ENCODE measurements at regions not wholly inside any gene's neighbourhood (a gene's known extent, or its start where the extent isn't known, plus 50 kb on each side); places are given as distances from the start of the nearest gene placed in this dataset.
"Not testable (repeated sequence)": the region's sequence is repeated elsewhere in the genome, so short reads cannot be mapped to it uniquely, and the experiment has no call there.

DNA sequence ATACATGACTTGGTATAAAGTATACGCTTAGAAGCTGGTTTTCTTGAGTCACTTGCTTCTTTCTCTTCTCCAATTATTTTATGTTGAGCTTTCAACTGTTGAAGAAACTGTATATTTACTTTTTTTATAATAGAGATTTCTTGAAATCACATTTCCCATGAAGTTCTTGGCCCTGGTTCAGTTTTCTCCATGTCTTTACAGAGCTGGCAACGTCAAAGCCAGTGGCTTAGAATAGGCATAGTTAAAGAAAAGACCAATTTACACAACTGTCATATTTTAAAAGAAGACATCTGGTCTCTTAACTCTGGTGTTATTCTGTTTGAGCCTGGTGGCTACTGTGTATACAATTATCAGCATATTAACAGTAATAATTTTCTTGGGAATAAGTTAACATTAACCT is 1249.3 kb downstream of the CDH12 start:
- DNase-seq (ENCODE audit: low spot score): no peak

DNA sequence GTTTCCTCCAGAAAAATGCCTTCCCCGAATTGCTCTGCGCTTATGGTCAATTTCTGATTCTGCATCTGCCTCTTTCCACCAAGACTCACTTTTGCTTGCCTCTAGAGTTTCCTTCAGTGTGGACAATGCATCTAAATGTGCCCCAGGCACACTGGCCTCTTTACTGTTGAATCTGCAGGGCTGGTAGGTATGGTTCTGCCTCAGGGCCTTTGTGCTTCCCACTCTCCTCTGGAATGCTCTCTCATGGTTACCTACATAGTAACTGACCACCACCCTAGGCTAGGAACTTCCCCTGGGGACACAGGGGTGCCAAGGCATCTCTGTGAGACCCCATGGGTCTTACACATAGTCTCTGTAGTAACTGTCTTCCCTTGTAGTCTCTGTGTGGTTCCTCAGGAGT is 1258.6 kb downstream of the CDH12 start:
- DNase-seq (ENCODE audit: low spot score): no peak

- no peak for DNase-seq (ENCODE audit: low spot score)
Observed at GRCh38 chr5:21593261-21593660, 1259.9 kb downstream of the CDH12 start.

DNA sequence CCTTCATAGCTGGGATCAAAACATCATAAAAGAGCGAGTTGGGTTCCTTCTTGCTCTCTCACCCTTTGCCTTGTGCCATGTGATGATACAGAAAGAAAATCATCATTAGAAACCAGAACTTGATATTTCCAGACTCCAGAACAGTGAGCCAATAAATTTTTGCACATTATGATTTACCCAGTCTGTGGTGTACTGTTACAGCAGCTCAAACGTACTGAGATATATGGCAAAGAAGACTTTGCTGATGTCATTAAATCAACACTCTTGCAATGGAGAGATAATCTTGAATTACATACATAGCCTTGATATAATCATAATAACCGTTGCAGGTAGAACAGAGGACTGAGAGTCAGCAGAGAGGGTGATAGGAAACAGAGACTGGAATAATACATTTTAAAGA is 1271.6 kb downstream of the CDH12 start:
- no peak for DNase-seq (ENCODE audit: low spot score)

GRCh38 chr5:21574961-21575360 is 1278.2 kb downstream of the CDH12 start:
- no peak for DNase-seq (ENCODE audit: low spot score)

DNA sequence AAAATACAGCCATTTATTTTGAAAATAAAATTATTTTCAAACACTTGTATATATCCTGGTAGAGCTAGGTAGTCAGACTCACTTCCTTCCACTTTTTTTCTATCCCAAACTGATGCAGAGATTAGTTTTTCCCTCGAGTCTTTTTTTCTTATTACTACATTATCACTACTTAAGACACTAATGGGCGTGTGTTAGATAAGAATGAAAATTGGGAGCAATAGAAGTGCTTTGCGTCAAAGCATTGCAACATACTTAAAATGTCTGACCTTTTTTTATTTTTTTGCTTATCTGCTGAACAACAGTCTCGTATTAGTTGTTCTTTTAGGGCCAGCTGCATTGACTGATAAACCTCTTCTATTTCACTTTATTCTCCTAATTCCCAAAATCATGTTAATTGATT is 1278.7 kb downstream of the CDH12 start:
- DNase-seq (ENCODE audit: low spot score): no peak

DNA sequence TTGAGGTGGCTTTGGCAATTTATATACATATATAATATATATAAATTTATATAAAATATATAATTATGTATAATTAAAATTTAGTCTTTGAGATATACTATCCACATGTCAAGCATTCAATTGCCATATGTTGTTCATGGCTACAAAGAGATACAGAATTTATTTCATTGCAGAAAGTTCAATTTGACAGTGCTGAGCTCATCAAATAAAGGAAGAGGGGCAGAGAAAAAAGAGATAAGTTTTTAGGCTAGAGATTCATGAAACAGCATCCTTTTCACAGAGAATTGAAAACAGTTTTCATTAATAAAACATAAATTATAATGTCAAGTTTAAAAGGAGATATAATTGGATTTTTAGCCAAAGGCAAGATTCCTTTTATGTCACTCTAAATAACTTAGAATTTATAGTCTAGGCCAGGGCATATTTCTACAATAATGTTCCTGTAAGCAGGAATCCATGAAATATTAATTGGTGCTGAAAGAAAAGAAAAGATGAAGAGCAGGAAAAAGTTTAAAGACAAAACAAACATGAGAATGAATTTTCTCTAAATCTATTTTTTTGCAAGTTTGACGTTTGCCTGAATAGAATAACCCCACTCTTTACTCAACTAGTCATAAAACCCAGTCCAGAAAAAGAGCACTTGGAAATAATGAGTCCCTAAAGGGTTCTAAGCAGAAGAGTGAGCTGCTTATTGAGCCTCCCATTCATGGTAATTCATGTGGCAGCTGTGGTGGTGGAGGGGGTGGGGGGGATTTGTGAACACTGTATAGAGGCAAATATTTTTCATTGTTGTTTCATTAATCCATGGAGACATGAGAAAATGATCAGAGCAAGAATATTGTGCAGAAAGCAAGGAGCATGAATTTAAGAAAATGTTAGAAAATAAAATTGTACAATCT is 1279.5 kb downstream of the CDH12 start:
- DNase-seq (ENCODE audit: low spot score): no peak

DNA sequence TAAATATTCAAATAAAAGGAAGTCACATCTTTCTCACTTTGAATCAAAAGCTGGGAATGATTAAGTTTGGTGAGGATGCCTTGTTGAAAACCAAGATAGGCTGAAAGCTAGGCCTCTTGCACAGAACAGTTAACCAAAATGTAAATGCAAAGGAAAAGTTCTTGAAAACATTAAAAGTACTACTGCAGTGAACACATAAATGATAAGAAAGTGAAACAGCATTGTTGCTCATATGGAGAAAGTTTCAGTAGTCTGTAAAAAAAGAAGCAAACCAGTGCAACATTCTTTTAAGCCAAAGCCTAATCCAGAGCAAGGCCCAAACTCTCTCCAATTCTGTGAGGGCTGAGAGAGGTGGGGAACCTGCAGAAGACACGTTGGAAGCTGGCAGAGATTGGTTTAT is 1281.9 kb downstream of the CDH12 start:
- not testable (repeated sequence) for DNase-seq (ENCODE audit: low spot score)

- DNase-seq (ENCODE audit: low spot score): not testable (repeated sequence)
Observed at GRCh38 chr5:21559109-21559508, 1294.0 kb downstream of the CDH12 start.

- DNase-seq (ENCODE audit: low spot score): not testable (repeated sequence)
Observed at GRCh38 chr5:21552263-21552662, 1300.9 kb downstream of the CDH12 start.

DNA sequence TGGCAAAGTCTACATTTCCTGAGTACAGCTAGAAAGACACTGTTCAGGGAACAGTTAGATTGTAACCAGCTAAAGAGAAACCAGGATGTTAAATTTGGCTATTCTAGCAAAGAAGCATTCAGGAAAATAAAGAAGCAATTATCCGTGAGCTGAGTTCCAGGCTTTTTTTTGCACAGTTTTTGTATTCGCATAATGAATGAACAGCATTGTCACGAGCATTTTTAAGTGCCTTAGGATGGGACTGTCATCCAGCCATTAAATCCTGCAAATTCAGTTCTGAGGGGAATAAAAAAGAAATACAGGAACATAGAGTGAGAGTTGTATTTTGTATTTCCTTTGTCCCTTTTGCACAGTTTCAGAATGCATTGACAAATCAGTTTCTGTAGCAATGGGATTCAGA is 1302.2 kb downstream of the CDH12 start:
- not testable (repeated sequence) for DNase-seq (ENCODE audit: low spot score)

DNA sequence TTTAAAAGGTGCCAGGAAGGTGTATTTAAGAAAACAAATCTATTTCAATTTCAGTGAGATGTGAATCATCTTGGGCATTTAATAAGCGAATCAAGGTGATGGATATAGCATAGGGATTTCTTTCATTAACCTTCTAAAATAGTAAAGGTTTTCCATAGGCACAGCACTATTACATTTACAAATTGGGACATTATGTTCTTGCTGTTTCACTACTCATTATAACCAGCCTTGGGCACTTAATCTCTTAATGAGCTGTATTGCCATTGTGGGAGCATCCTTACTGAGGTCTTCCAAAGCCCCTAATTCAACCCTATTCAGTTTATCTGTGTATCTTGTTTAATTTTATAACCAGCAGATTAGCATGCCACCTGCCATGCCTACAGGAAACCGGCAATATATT is 1305.5 kb downstream of the CDH12 start:
- DNase-seq (ENCODE audit: low spot score): not testable (repeated sequence)

GRCh38 chr5:21535114-21535513 is 1318.0 kb downstream of the CDH12 start:
- not testable (repeated sequence) for DNase-seq (ENCODE audit: low spot score)

- not testable (repeated sequence) for DNase-seq (ENCODE audit: low spot score)
Observed at GRCh38 chr5:21521157-21521556, 1332.0 kb downstream of the CDH12 start.

GRCh38 chr5:21496926-21497325 is 1356.2 kb downstream of the CDH12 start:
- DNase-seq (ENCODE audit: low spot score): not testable (repeated sequence)

DNA sequence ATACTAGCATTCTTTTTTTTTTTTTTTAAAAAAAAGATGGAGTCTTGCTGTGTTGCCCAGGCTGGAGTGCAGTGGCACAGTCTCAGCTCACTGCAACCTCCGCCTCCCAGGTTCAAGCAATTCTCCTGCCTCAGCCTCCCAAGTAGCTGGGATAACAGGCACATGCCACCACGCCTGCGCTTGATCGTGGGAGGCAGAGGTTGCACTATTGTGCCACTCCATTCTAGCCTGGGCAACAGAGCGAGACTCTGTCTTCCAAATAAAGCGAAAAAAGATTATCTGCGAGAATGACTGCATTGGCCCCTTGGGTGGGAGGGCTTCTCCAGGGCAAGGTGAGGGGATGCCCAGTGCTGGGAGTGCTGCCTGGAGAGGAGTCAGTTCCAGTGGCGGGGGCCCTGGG is 1357.1 kb downstream of the CDH12 start:
- not testable (repeated sequence) for DNase-seq (ENCODE audit: low spot score)

GRCh38 chr5:21495235-21495634 is 1357.9 kb downstream of the CDH12 start:
- not testable (repeated sequence) for DNase-seq (ENCODE audit: low spot score)

GRCh38 chr5:21494033-21494432 is 1359.1 kb downstream of the CDH12 start:
- DNase-seq (ENCODE audit: low spot score): not testable (repeated sequence)

DNA sequence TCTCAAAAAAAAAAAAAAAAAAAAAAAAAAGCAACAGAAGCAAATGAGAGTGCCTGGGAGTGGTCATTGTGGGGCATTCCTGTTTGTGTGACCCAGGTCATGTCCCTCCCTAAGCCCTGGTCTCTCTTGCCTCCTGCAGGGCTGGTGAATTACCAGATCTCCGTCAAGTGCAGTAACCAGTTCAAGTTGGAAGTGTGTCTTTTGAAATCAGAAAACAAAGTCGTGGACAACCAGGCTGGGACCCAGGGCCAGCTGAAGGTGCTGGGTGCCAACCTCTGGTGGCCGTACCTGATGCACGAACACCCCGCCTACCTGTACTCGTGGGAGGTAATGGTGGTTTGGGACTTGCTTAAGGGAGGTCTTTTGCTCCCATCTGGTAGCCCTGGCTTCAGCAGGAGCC is 1362.0 kb downstream of the CDH12 start:
- not testable (repeated sequence) for DNase-seq (ENCODE audit: low spot score)

GRCh38 chr5:21488828-21489227 is 1364.3 kb downstream of the CDH12 start:
- DNase-seq (ENCODE audit: low spot score): not testable (repeated sequence)

DNA sequence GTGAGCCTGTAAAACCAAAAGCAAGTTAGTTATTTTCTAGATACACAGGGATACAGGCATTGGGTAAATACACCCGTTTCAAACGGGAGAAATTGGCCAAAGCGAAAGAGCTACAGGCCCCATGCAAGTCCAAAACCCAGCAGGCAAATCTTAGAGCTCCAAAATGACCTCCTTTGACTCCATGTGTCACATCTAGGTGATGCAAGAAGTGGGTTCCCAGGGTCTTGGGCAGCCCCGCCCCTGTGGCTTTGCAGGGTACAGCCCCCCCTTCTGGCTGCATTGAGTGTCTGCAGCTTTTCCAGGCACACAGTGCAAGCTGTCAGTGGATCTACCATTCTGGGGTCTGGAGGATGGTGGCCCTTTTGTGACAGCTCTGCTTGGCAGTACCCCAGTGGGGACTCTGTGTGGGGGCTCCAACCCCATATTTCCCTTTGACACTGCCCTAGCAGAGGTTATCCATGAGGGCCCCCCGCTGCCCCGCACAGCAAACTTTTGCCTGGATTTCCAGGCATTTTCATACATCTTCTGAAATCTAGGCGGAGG is 1367.6 kb downstream of the CDH12 start:
- not testable (repeated sequence) for DNase-seq (ENCODE audit: low spot score)

- DNase-seq (ENCODE audit: low spot score): not testable (repeated sequence)
Observed at GRCh38 chr5:21484498-21484889, 1368.7 kb downstream of the CDH12 start.

DNA sequence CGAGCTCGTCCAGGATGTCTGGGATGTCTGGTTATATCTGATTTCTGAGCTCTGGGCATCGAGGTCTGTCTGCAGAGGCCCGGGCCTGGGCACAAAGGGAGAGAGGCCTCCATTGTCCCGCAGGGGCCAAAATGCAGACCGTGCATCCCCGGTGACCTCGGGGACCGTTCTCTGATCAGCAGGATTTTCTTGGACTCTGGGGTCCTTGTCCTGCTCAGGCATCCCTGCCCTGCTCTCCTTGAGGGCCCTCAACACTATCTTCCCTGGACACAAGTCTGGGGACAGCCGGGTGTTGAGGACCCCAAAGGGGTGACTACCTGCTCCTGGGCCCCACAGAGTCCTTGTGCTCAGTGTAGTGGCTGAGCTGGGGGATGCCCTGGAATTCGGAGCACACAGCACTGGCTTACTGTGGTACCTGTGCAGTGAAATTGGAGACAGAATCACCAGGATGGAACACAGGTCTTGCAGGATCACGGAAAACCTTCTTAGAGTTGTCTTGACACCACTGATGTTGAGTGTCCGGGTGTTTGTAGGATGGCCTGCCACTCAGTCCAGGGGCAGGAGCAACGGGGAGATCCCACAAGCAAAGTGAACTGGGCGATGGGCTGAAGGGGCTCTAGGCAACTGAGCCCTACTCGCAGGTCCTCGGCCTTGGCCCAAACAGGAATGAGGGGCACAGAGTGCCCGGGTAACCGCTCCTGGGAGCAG is 1369.2 kb downstream of the CDH12 start:
- not testable (repeated sequence) for DNase-seq (ENCODE audit: low spot score)
